Endothelial cell of umbilical vein (primary cell): ENCODE measurements at regions not wholly inside any gene's neighbourhood (a gene's known extent, or its start where the extent isn't known, plus 50 kb on each side); places are given as distances from the start of the nearest gene placed in this dataset.

ENCODE experiments used
- CTCF ChIP-seq, 2 donors: IDR thresholded peaks; 1 replicate in 1 of 2; 2 replicates in 1 of 2; pipeline ENCODE4 v1.5.1; 2011; ENCODE audit warnings: low read length in 2 of 2, mild to moderate bottlenecking in 2 of 2, moderate library complexity in 2 of 2, control low read depth in 1 of 2, inconsistent platforms in 1 of 2, low read depth in 1 of 2; ENCODE audit not compliant: insufficient read depth in 1 of 2; ENCODE audit errors: extremely low read depth in 1 of 2
- EZH2 ChIP-seq: IDR thresholded peaks from 2 replicates; pipeline ENCODE4 v1.6.1; 2012; ENCODE audit warnings: borderline replicate concordance, low read depth, mild to moderate bottlenecking, moderate library complexity, low read length, inconsistent platforms; ENCODE audit not compliant: severe bottlenecking
- FOS ChIP-seq: IDR thresholded peaks from 2 replicates; pipeline ENCODE4 v1.6.1; 2011; ENCODE audit warnings: mild to moderate bottlenecking, low read length, moderate library complexity, borderline replicate concordance; ENCODE audit not compliant: insufficient read depth
- JUN ChIP-seq: IDR thresholded peaks from 2 replicates; pipeline ENCODE4 v1.6.1; 2011; ENCODE audit warnings: borderline replicate concordance, low read depth; ENCODE audit not compliant: insufficient read length, insufficient read depth
- POLR2A ChIP-seq: IDR thresholded peaks from 2 replicates; pipeline ENCODE4 v1.6.1; 2012; ENCODE audit warnings: low read depth, mild to moderate bottlenecking, control low read depth, low read length
- POLR2AphosphoS5 ChIP-seq: IDR thresholded peaks from 2 replicates; pipeline ENCODE4 v1.6.1; 2012; ENCODE audit warnings: low read depth, mild to moderate bottlenecking, control low read depth, low read length, moderate library complexity; ENCODE audit not compliant: insufficient read depth

GRCh38 chr1:228803421-228803820 is 68.1 kb downstream of the RHOU start:
- no peak for TF ChIP-seq EZH2
- TF ChIP-seq POLR2A: no peak
- TF ChIP-seq POLR2AphosphoS5: no peak
- no peak for TF ChIP-seq FOS
- TF ChIP-seq JUN: no peak
- no peak for TF ChIP-seq CTCF (IDR thresholded peaks at IDR 0.05; ENCODE audit: extremely low read depth in 1 of 2, insufficient read depth in 1 of 2, low read depth in 1 of 2, low read length in 2 of 2)
